ENCODE measurements at regions not wholly inside any gene's neighbourhood (a gene's known extent, or its start where the extent isn't known, plus 50 kb on each side); places are given as distances from the start of the nearest gene placed in this dataset.

DNA sequence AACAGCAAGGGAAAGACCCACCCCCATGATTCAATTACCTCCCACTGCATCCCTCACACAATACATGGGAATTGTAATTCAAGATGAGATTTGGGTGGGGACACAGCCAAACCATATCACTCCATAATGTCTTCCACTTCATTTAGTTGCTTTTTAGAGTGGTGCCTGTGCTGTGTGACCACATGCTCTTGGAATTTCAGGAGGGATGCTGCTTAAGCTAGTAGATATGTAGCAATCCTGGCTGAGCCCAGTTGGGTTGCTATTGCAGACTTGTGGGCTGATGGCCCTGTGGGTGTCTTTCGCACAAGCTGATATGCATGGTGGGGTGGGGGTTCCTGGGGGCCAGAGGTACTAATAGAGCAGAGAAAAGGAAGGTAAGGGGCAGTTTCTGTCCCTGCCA lies 160.4 kb upstream of the SYT6 start:
- DNase-seq = no peak

DNA sequence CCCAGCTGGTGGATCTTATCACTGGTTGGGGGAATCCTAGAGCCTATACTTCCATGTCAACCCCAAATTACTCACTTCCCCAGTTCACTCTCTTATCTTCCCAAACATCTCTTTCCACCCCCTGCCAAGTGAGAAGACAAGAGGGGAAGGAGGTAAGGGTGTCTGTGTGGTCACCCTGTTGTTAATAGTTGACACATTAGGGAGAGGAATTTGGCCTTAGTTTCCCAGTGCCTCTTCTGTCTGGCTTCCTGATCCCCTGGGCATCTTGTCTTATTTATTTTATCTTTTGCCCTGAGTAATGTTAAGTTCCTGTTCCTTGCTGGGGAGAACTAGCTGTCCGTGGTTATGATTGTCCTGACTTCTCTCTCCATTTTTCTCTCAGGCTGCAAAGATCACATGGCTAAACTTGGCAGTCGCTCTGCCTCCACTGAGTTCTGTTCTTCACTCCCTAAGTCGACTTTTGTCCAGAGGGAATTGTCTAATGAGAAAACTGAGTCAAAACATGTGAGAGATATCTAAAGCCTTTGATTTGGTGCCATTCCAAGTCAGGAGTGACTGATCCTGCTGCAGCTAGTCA lies 157.1 kb upstream of the SYT6 start:
- no peak for DNase-seq

DNA sequence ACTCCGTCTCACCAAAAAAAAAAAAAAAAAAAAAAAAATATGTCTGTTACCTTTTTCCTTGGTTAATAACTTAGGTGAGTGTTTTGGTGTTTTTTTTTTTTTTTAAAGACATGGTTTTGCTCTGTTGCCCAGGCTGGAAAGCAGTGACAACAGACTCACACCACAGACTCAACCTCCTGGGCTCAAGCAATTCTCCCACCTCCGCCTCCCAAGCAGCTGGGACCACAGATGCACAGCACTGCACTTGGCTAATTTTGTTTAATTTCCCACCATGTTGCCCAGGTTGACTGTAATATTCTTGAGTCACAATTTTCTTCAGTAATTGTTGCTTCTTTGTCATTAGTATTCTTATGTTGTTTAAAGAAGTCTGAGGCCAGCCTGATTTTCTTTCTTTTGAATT lies 149.2 kb upstream of the SYT6 start:
- DNase-seq = no peak

DNA sequence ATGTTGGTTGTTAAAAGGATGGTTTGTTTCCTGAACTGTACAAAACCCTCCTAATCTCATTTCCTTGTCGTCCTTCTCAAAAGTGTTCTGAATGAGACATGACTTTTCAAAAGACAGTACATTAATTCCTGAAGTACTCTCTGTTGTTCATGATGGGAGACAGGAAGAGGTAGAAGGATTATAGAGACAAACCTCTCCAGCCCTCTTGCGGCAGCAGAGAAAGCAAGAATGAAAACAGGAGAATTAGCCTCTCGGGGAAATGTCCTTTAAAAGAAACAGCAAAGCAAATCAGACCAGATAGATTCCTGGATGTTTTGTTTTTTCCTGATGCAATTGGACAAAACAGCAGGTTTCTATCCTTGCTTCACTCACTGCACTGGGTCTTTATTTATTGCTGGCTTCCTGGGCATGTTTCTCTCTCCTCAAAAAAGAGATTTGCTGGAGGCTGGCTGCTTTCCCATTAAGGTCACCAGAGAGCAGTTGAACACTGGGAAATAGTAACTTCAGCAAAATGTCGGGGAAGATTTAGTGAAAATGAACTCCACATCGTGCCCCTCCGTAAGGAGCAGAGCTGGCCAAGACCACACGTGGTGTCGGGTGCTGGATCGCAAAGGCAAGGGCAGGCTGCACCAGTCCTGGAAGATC lies 145.8 kb upstream of the SYT6 start:
- no peak for DNase-seq

DNA sequence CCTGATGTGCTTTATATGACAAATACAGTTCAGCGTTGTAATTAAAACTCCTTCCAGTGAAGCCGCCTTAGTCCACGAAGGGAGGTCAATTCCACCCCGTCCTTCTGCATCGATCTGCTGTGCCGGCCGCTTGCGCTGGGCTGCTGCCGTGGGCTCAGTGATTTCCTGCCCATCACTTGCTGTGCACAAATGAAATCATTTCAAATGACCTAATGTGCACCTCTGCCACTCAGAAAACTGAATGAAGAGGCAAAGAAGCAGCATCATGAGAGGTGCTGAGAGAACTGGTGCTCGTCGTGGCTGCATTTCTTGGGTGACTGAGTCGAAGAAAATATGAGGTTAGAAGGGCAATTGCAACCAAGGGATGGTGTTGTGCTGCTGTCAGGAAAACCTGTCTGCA lies 144.3 kb upstream of the SYT6 start:
- no peak for DNase-seq

DNA sequence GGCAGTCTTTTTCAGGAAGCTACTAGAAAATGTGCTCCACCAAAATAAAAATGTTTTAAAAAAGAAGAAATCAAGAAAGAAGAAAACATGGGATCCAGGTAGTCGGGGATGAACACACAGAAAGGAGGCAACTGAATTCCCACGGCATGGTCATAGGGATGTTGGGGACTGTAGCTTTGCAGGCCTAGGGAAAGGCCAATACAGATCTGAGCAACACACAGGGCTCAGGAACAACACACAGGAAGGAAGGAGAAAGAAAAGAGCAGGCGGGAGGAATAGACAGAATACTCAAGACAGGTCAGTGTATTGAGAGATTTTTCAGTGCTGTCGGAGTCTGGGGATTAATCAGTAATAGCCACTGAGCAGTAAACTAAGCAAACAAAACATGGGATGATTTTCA lies 142.7 kb upstream of the SYT6 start:
- DNase-seq = no peak

DNA sequence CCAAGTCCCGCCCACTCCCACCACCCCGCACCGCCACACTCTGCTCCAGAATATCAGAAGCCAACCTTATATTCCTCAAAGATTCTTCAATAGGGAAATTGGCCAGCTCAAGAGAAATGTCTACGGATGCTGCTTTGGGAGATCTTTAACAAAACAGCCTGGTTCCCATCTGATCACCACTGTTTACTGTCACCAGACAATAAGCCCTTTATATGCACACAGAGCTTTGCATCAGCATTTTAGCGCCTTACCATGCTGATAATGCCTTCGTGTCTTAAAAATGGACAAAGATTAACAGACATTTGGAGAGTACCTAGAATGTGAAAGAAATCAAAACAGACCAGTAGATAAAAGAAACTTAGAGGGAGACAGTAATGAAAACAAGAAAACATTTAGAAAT lies 141.7 kb upstream of the SYT6 start:
- DNase-seq = no peak

DNA sequence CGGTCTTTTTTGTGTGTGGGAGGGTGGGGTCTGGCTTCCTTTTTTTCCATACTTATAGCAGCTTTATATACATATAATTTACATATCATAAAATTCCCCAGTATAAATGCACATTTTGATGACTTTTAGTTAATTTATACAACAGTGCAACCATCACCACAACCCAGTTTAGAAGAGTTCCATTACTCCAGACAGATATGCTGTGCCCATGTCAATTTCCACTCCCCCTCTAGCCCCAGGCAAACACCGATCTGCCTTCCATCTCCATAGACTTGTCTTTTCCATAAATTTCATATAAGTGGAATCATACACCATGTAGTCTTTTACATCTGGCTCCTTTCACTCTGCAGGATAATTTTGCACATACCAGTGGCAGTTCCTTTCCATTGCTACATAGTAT lies 139.2 kb upstream of the SYT6 start:
- no peak for DNase-seq

DNA sequence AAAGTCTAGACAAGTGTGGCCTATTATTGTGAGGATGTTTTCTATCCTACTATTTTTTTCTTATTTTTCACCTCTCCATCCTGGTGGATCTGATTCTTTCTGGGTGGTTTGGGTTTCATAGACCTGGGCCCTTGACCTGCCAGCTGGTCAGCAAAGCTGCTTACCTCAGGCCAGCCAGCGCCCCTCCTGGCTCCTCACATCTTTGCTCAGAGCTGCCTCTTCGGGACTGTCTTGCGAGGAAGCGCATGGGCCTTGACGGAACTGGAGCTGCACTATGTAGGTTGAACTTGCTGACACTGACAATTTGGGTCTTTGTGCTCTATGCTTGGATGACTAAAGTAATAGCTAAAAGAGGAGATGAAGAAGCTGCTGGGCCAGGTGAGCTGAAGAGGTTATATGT lies 138.5 kb upstream of the SYT6 start:
- DNase-seq = no peak

DNA sequence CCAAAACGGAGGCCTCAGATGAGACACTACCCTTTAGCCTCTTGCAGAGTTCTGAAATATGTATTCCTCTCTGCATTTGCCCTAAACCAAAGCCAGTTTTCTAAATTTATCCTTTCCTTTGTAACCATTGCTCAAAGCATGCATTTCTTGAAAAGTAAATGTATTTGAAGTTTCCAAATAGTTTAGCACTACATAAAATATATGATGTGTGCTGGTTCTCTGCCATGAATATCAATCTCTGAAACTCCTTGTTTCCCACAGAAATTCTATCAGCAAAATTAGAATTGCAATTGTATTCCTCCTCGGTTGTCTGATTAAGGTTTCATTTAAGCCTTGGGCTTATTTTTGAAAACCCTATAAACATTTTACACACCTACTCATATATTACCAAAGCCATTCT lies 137.1 kb upstream of the SYT6 start:
- DNase-seq = no peak

DNA sequence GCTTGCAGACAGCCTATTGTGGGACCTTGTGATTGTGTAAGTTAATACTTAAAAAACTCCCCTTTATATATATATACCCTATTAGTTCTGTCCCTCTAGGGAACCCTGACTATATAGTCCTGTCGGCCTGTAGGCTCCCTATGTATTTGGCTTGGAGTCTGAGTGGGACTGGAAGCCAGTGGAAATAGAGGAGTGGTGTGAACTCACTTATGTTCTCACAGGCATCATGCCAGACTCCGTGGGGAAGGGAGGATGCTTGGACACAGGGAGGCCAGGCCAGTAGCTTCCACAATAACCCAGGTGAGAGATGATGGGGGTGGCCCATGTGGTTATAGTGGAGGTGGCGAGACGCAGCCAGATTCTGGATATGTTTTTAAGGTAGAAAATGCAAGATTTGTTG lies 136.7 kb upstream of the SYT6 start:
- no peak for DNase-seq

DNA sequence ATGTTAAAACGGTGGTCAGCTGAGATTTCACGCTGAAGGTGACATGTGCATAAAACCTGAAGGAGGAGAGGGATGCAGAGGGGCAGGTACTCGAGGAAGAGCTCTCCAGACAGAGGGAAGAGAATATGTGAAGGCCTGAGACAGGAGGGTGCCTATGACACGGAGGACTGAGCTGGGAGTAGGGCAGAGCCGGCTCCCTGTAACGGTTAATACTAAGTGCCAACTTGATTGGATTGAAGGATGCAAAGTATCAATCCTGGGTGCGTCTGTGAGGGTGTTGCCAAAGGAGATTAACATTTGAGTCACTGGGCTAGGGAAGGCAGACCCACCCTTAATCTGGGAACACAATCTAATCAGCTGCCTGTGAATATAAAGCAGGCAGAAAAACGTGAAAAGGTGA lies 136.2 kb upstream of the SYT6 start:
- no peak for DNase-seq

DNA sequence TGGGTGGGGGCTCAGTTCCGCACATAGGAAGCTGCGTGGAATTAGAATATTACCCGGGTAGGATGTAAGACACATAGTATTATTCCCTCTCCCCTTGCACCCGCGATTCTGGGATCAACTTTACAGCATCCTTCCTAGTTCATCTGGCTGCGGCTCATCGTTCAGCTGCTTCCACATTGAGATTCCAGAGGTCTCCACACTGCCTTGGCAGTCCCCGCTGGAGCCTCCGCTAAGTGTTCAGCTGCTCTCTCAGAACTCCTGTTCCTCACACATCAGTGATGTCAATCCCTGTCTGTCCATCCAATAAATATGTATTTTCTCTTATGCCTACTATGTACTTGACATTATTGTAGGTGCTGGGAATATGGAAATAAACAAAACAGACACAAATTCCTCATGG lies 135.6 kb upstream of the SYT6 start:
- DNase-seq = no peak

DNA sequence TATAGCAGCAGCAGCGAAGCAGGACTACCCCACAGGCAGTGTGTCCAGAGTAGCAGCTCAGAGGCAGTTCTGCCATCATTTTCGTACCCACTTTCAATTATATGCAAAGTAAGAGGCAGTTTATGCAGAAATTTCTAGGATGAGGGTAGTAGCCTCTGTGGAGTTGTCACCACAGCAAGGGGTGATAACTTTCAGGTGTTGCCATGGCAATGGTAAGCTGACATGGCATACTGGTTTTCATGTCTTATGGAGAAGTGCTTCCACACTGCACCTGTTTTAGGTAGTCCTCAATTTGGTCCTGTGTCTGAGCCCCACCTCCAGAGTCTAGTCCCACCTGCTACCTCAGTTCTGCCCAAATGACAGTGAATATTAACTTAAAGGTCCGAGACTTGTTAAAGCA lies 133.3 kb upstream of the SYT6 start:
- DNase-seq = no peak

DNA sequence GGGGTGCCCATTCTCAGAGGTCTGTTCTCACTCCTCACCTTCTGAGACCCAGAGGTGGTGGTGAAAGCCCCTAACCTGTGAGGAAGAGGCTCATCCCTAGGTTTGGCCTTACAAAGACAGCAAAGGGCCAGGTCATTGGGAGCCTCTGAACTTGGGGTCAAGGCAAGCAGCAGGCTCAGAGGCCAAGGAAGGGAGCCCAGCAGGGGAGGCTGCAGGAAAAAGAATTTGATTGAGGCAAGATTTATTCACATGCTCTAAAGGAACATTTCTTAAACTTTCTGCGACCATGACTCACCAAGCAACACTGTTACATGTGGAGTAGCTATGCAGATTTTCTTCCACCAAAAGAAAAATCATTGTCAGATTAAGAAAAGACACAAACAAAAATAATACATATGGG lies 132.5 kb upstream of the SYT6 start:
- DNase-seq = peak; percentile 16

DNA sequence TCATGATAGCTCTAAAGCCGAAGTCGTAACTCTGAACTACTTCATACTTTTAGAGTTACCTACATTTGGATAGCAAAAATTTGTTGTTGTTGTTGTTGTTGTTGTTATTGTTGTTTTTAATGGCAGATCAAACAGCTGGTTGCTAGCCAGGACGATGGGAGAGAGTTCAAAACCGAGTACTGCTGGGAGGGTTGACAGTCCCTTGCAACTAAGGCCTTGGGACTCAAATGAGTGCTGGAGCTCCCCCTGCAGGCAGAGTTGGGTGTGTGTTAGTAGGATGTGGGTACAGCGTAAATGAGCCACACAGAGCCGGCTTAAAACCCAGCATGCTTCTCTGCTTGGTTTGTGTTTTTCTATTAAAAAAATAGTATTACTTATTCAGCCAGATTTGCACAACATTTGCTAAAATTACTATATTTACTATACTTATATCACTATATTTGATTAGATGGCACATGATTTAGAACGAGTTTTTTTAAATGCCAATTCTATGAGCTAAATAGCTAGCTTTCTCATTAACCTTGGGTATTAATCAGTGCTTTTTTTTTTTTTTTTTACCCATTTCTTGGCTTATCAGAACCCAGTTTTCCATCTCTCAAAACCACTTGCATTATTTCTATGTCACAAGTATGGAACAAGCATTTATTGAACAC lies 129.2 kb upstream of the SYT6 start:
- peak; percentile 79 for DNase-seq

DNA sequence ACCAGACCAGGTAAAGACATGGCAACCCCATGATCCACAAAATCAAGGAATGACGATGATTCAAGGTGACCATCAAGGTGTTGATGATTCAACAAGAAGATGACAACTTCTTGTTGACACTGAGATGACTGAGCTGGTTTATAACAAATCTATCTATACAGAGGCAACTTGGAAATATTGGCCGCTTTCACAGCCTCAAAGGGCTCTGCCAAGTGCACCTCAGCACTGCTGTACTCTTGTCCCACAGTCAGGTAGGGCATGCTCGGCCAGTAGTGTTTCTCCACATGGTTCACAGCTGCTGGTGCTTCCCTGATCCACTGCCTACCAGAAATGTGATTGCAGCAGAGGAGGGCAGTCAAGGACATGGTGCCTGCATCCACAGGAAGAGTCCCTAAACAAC lies 125.2 kb upstream of the SYT6 start:
- no peak for DNase-seq

DNA sequence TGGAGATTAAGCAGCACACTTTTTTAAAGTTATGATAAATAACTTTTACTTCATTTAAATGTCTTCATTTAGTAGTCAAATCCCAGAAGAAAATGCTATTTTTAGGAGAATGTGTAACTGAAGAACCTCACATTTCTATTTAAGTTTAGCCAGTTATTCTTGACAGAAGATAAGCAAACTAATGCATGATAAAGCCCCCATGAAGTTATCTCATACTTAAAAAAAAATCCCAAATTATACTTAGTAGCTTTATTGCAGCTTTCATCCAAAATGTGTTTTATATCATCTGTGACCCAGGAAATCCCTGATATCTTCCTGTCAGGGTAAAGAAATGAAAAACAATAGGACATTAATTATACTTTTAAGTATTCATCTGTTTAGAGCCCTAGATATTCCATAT lies 124.8 kb upstream of the SYT6 start:
- no peak for DNase-seq

DNA sequence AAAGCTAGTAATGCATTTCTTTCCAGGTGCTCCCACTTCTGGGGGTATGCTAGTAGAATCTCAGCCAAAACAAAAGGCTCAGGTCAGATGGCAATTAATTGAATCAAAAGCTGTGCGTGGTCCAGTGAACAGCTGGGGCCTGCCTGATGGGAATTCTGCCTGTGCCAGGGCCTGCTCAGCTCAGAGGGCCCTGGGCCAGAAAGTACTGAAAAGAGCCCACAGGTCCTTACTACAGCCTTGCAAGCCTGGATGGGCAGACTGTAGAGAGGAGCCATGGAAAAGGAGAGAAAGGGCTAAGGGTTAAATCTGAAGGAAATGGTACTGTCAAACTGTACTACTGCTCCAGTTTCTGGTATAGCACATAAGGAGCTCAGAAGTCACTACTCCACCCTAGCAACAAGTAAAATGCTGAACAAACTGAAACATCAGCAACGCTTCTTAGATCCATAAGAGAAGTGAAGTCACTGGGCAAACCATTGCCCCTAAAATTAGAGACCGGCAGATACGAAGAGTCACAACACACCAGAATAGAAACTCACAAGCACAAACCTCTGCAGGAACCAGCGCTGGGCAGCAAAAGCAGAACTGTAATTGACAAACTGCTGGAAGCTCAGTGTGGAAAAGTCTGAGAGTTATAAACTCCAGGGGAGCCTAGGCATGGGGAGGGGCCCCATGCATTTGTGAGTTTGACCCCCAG lies 121.1 kb upstream of the SYT6 start:
- no peak for DNase-seq

DNA sequence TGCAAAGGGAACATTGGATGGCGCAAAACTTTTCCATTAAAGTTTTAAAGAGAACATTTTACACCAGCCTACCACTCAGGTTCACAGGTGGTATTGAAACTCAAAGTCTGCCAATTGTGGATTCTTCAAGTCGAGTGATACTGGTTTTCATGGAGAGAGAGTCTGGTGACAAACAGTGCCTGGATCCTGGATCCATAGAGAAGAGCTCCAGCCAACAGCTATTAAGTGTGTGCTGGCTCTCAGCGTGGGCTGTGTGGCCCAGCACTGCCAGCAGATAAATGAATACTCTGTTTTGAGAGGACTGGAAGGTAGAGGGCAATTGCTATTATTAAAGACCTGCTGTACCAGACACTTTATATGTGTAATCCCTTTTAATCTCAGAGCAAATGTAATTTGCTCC lies 118.9 kb upstream of the SYT6 start:
- DNase-seq = no peak

DNA sequence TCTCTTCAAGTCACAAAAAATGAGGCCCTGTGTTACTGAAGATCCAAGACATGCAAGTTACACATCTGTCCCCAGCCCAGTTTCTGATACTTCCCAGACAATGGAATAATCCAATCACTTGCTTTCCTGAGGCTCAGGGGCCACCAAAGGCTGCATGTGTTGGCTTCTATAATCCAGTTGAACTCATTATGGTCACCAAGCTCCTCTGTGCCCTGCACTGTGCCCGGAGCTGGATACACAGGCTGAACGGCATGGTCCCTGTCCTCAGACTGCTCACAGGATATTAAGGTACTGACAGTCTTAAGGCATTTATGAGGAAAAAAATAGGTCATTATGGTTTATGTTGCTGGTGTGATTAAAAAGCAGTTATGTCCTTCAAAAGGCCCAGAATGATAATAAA lies 117.0 kb upstream of the SYT6 start:
- no peak for DNase-seq

DNA sequence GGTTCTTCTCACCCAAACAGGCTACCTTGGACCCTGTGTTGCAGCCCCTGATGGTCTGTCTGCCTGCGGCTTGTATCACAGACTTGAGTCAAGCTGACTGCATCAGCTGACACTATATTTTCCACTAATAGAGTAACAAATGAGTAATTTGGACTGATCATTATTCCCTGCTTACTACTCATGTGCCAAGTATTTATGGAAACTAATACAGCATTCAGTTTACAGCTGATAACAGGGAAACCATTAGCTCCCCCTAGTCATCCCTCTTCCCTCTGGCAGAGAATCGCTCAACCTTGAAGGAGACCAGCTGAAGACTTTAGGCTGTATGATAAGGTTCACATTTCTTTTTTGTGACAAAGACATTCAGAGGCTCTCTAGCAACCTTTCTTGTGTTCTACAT lies 116.6 kb upstream of the SYT6 start:
- DNase-seq = no peak

DNA sequence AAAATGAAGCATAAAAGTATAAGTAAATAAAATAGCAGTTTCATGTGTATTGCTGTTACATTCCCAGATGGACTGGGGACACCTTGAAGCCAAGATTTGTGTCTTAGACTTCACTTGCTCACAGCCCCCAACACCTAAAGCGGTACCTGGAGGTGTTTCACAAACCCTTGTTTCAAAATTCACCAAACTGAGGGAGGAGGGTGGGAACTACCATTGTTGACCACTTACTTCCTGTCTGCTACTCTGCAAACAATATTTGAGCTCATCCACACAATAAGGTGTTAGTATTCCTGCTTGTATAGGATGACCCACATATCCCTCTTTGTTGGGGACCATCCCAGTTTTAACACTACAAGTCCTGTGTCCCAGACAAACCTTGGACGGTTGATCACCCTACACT lies 115.9 kb upstream of the SYT6 start:
- DNase-seq = no peak

DNA sequence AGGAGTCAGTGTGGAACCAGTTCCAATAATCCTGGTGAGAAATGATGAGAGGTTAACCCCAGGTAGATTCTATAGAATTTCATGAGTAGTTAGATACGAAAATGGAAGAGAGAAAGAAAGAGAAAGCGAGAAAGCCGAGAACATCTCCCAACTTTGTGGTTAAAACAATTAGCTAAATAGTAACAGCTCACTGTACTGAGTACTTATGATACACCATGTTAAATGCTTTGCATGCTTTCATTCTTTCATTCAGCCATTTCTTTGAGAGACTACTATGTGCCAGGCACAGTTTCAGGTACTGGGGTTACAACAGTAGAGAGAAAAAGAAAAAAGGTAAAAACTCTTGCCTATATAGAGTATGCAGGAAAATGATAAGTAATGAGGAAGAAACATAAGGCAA lies 109.7 kb upstream of the SYT6 start:
- DNase-seq = no peak

Measured in NK-92 treated with Interleukin-12 subunit alpha and Interleukin-12 subunit beta, amount 100 ng/mL, for 24 hours (cell line).